ENCODE measurements at regions not wholly inside any gene's neighbourhood (a gene's known extent, or its start where the extent isn't known, plus 50 kb on each side); places are given as distances from the start of the nearest gene placed in this dataset.
"Not testable (repeated sequence)": the region's sequence is repeated elsewhere in the genome, so short reads cannot be mapped to it uniquely, and the experiment has no call there.

DNA sequence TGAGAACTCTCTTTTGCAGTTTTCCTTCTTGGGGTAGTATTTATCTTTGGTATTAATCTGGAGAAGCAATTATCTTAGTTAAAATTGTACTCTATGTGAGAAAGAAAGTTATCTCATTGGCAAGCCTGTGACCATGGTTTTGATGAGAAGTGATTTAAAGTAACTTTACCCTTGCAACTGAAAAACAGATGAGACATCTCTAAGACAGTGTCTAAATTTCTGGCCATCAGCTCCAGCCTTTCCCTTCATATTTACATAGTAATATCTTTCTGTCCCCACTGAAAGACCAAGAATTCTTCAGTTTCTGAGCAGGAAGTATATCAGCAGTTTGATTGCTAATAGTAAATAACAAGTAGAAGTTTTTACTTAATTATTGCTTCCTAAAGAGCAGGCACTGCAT is 386.1 kb upstream of the SYNCRIP start:
- TF ChIP-seq YY1 (IDR thresholded peaks at IDR 0.05; ENCODE audit: insufficient read depth, insufficient read length) (no peak), SUZ12 (IDR thresholded peaks at IDR 0.05; ENCODE audit: extremely low read depth, insufficient read depth, insufficient read length) (no peak), ZNF274 (IDR thresholded peaks at IDR 0.05; ENCODE audit: low read depth, low read length) (no peak)
- Histone ChIP-seq H3K9ac (ENCODE audit: insufficient read length, low read depth) (no peak overlapping the region), H3K27me3 (ENCODE audit: insufficient read depth, insufficient read length) (no peaks in the 10 kb centered on the region), H3K4me1 (ENCODE audit: insufficient read depth, insufficient read length) (no peaks in the 10 kb centered on the region), H3K4me3 (ENCODE audit: insufficient read length, low read depth) (no peak overlapping the region), H3K9me3 (ENCODE audit: insufficient read depth, low read length) (no peaks in the 10 kb centered on the region), H3K36me3 (ENCODE audit: insufficient read depth, insufficient read length, low read length) (no peaks in the 10 kb centered on the region)
- no peak for DNase-seq (ENCODE audit: low read depth, low spot score)

DNA sequence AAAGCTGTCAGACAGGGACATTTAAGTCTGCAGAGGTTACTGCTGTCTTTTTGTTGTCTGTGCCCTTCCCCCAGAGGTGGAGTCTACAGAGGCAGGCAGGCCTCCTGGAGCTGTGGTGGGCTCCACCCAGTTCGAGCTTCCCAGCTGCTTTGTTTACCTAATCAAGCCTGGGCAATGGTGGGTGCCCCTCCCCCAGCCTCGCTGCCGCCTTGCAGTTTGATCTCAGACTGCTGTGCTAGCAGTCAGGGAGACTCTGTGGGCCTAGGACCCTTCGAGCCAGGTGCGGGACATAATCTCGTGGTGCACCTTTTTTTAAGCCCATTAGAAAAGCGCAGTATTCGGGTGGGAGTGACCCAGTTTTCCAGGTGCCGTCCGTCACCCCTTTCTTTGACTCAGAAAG is 384.2 kb upstream of the SYNCRIP start:
- H3K27me3 ChIP-seq (ENCODE audit: insufficient read depth, insufficient read length); H3K4me1 ChIP-seq (ENCODE audit: insufficient read depth, insufficient read length); H3K36me3 ChIP-seq (ENCODE audit: insufficient read depth, insufficient read length, low read length); H3K9me3 ChIP-seq (ENCODE audit: insufficient read depth, low read length); DNase-seq (ENCODE audit: low read depth, low spot score): not testable (repeated sequence)
- H3K4me3 ChIP-seq (ENCODE audit: insufficient read length, low read depth): peak overlapping the region; percentile 24
- peak overlapping the region; percentile 64 for H3K9ac ChIP-seq (ENCODE audit: insufficient read length, low read depth)

GRCh38 chr6:86017236-86017635 is 374.6 kb upstream of the SYNCRIP start:
- no peak overlapping the region for H3K9ac ChIP-seq (ENCODE audit: insufficient read length, low read depth)
- H3K4me3 ChIP-seq (ENCODE audit: insufficient read length, low read depth): no peak overlapping the region
- no peaks in the 10 kb centered on the region for H3K4me1 ChIP-seq (ENCODE audit: insufficient read depth, insufficient read length)
- no peaks in the 10 kb centered on the region for H3K9me3 ChIP-seq (ENCODE audit: insufficient read depth, low read length)
- TF ChIP-seq ZNF274 (IDR thresholded peaks at IDR 0.05; ENCODE audit: low read depth, low read length) (no peak), SUZ12 (IDR thresholded peaks at IDR 0.05; ENCODE audit: extremely low read depth, insufficient read depth, insufficient read length) (no peak)
- no peaks in the 10 kb centered on the region for H3K27me3 ChIP-seq (ENCODE audit: insufficient read depth, insufficient read length)
- no peak for DNase-seq (ENCODE audit: low read depth, low spot score)
- no peaks in the 10 kb centered on the region for H3K36me3 ChIP-seq (ENCODE audit: insufficient read depth, insufficient read length, low read length)

DNA sequence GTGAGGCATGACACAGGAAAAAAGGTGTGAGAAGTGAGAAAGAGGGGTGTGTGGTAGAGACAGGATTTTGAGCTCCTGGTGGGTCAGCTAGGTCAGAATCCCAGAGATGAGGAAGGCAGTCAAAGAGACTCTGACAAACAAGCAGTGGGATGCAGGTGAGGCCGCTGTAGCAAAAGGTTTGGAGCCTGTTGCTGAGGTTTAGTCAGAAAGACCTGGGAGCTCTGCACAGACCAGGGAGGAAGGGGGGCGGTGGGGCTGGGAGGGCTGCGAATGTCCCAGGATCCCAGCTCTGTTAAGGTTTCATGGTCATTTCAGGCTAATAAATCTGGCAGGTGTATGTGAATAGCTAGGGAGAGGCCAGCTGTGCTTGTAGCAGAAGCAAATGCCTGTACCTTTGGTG is 373.9 kb upstream of the SYNCRIP start:
- TF ChIP-seq YY1 (IDR thresholded peaks at IDR 0.05; ENCODE audit: insufficient read depth, insufficient read length) (no peak), ZNF274 (IDR thresholded peaks at IDR 0.05; ENCODE audit: low read depth, low read length) (no peak), SUZ12 (IDR thresholded peaks at IDR 0.05; ENCODE audit: extremely low read depth, insufficient read depth, insufficient read length) (no peak)
- Histone ChIP-seq H3K9me3 (ENCODE audit: insufficient read depth, low read length) (no peaks in the 10 kb centered on the region), H3K4me3 (ENCODE audit: insufficient read length, low read depth) (no peak overlapping the region)

GRCh38 chr6:86016077-86016476 is 373.4 kb upstream of the SYNCRIP start:
- Histone ChIP-seq H3K9ac (ENCODE audit: insufficient read length, low read depth) (no peak overlapping the region), H3K4me3 (ENCODE audit: insufficient read length, low read depth) (no peak overlapping the region), H3K27me3 (ENCODE audit: insufficient read depth, insufficient read length) (no peaks in the 10 kb centered on the region), H3K4me1 (ENCODE audit: insufficient read depth, insufficient read length) (no peaks in the 10 kb centered on the region), H3K9me3 (ENCODE audit: insufficient read depth, low read length) (no peaks in the 10 kb centered on the region), H3K36me3 (ENCODE audit: insufficient read depth, insufficient read length, low read length) (no peaks in the 10 kb centered on the region)
- TF ChIP-seq YY1 (IDR thresholded peaks at IDR 0.05; ENCODE audit: insufficient read depth, insufficient read length) (no peak), SUZ12 (IDR thresholded peaks at IDR 0.05; ENCODE audit: extremely low read depth, insufficient read depth, insufficient read length) (no peak), ZNF274 (IDR thresholded peaks at IDR 0.05; ENCODE audit: low read depth, low read length) (no peak)
- no peak for DNase-seq (ENCODE audit: low read depth, low spot score)

More for the DNA sequence above, 373.9 kb upstream of the SYNCRIP start:
- no peak for DNase-seq (ENCODE audit: low read depth, low spot score)
- Histone ChIP-seq H3K27me3 (ENCODE audit: insufficient read depth, insufficient read length) (no peaks in the 10 kb centered on the region), H3K4me1 (ENCODE audit: insufficient read depth, insufficient read length) (no peaks in the 10 kb centered on the region), H3K9ac (ENCODE audit: insufficient read length, low read depth) (no peak overlapping the region), H3K36me3 (ENCODE audit: insufficient read depth, insufficient read length, low read length) (no peaks in the 10 kb centered on the region)

DNA sequence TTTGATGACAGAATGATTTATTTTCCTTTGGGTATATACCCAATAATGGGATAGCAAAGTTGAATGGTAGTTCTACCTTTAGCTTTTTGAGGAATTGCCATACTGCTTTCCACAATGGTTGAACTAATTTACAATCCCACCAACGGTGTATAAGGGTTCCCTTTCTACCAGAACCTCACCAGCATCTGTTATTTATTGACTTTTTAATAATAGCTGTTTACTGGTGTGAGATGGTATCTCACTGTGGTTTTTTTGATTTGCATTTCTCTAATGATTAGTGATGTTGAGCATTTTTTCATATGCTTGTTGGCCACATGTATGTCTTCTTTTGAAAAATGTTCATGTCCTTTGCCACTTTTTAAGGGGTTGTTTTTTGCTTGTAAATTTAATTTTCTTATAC is 370.3 kb upstream of the SYNCRIP start:
- H3K27me3 ChIP-seq (ENCODE audit: insufficient read depth, insufficient read length); H3K36me3 ChIP-seq (ENCODE audit: insufficient read depth, insufficient read length, low read length); H3K4me3 ChIP-seq (ENCODE audit: insufficient read length, low read depth); H3K9ac ChIP-seq (ENCODE audit: insufficient read length, low read depth); H3K9me3 ChIP-seq (ENCODE audit: insufficient read depth, low read length); DNase-seq (ENCODE audit: low read depth, low spot score); H3K4me1 ChIP-seq (ENCODE audit: insufficient read depth, insufficient read length): not testable (repeated sequence)

GRCh38 chr6:86010915-86011786 is 368.5 kb upstream of the SYNCRIP start:
- Histone ChIP-seq H3K4me1 (ENCODE audit: insufficient read depth, insufficient read length) (no peaks in the 10 kb centered on the region), H3K36me3 (ENCODE audit: insufficient read depth, insufficient read length, low read length) (no peaks in the 10 kb centered on the region), H3K4me3 (ENCODE audit: insufficient read length, low read depth) (no peak overlapping the region), H3K9ac (ENCODE audit: insufficient read length, low read depth) (no peak overlapping the region), H3K9me3 (ENCODE audit: insufficient read depth, low read length) (no peaks in the 10 kb centered on the region), H3K27me3 (ENCODE audit: insufficient read depth, insufficient read length) (no peaks in the 10 kb centered on the region)
- no peak for TF ChIP-seq SUZ12 (IDR thresholded peaks at IDR 0.05; ENCODE audit: extremely low read depth, insufficient read depth, insufficient read length)
- TF ChIP-seq ZNF274 (IDR thresholded peaks at IDR 0.05; ENCODE audit: low read depth, low read length): no peak
- TF ChIP-seq YY1 (IDR thresholded peaks at IDR 0.05; ENCODE audit: insufficient read depth, insufficient read length): no peak
- DNase-seq (ENCODE audit: low read depth, low spot score): no peak

DNA sequence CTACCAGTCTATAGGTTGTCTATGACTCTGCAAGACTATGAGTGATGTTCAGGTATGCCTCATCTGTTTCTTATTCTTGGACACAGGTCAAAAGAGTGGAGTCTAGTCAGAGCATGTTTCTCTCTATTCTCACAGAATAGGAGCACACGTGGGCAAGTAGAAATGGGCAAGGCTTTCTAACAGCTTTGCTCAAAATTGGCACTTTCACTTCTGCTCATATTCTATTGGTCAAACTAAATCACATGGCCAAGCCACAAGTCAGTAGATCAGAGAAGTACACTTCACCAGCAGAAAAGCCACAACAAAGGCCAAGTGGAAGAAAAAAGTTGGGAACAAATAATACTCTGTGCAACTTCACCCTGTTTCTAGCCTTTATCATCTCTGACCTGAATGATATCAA is 354.5 kb upstream of the SYNCRIP start:
- TF ChIP-seq SUZ12 (IDR thresholded peaks at IDR 0.05; ENCODE audit: extremely low read depth, insufficient read depth, insufficient read length) (no peak), ZNF274 (IDR thresholded peaks at IDR 0.05; ENCODE audit: low read depth, low read length) (no peak), YY1 (IDR thresholded peaks at IDR 0.05; ENCODE audit: insufficient read depth, insufficient read length) (no peak)
- no peaks in the 10 kb centered on the region for H3K9me3 ChIP-seq (ENCODE audit: insufficient read depth, low read length)
- H3K27me3 ChIP-seq (ENCODE audit: insufficient read depth, insufficient read length): no peaks in the 10 kb centered on the region
- no peaks in the 10 kb centered on the region for H3K36me3 ChIP-seq (ENCODE audit: insufficient read depth, insufficient read length, low read length)
- no peaks in the 10 kb centered on the region for H3K4me1 ChIP-seq (ENCODE audit: insufficient read depth, insufficient read length)
- no peak overlapping the region for H3K4me3 ChIP-seq (ENCODE audit: insufficient read length, low read depth)
- DNase-seq (ENCODE audit: low read depth, low spot score): no peak
- no peak overlapping the region for H3K9ac ChIP-seq (ENCODE audit: insufficient read length, low read depth)

All from NT2/D1 (cell line).